OCI-LY7 (cell line): ENCODE measurements at regions not wholly inside any gene's neighbourhood (a gene's known extent, or its start where the extent isn't known, plus 50 kb on each side); places are given as distances from the start of the nearest gene placed in this dataset.
A peak's percentile ranks its signal among the peaks of the same experiment; 100 is the strongest.

ENCODE experiments used
- EZH2phosphoT487 ChIP-seq: fragments of 200-600 bp; sonication (generic); IDR thresholded peaks from 2 replicates; pipeline ENCODE4 v1.6.1; 2018; ENCODE audit warnings: low read depth, borderline replicate concordance, mild to moderate bottlenecking, mixed run types, antibody characterized with exemption, low read length, moderate library complexity, mixed read lengths
- TF ChIP-seq, protein P1 (sequence below): fragments of 200-600 bp; sonication (generic); conservative IDR thresholded peaks from 2 replicates; pipeline ENCODE4 v1.5.1; 2014; ENCODE audit warnings: mild to moderate bottlenecking, antibody characterized with exemption, low read length, moderate library complexity, mixed read lengths

DNA sequence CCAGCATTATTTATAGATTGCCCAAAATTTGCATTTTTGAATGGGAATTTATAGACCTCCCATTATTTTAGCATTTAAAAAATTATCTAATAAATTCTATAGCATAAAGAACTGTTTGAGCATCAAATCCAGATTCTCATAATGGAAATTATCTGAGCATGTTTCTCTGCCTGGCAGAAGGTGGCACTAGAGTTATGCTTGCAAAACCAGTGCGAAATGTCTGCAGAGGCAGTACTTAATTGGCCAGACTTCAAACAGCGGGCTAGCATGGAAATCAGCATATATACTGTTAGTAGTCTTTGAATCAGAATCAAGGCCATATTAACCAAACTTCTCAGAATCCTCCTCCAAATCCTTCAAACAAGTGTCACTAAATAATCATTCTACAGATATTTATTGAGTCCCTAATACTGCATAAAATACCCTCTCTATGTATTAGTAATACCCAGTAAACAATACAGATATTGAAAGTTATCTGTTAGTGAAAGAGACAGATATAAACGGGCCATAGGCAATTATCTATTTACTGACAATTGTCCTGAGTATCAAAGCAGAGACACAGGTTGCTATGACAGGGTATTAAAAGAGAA, 78.7 kb upstream of the DCLK2 start:
- TF ChIP-seq, protein P1, sequence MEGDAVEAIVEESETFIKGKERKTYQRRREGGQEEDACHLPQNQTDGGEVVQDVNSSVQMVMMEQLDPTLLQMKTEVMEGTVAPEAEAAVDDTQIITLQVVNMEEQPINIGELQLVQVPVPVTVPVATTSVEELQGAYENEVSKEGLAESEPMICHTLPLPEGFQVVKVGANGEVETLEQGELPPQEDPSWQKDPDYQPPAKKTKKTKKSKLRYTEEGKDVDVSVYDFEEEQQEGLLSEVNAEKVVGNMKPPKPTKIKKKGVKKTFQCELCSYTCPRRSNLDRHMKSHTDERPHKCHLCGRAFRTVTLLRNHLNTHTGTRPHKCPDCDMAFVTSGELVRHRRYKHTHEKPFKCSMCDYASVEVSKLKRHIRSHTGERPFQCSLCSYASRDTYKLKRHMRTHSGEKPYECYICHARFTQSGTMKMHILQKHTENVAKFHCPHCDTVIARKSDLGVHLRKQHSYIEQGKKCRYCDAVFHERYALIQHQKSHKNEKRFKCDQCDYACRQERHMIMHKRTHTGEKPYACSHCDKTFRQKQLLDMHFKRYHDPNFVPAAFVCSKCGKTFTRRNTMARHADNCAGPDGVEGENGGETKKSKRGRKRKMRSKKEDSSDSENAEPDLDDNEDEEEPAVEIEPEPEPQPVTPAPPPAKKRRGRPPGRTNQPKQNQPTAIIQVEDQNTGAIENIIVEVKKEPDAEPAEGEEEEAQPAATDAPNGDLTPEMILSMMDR = peak; percentile 80
- no peak for TF ChIP-seq EZH2phosphoT487
